GM23338 (cell line): ENCODE measurements at regions not wholly inside any gene's neighbourhood (a gene's known extent, or its start where the extent isn't known, plus 50 kb on each side); places are given as distances from the start of the nearest gene placed in this dataset.

Source experiments
- ATAC-seq: fragments of 200-7000 bp; cut with Tn5 transposase; 3 replicates; pipeline ENCODE4 v1.9.1; 2020
- DNase-seq: peaks from one replicate; pipeline ENCODE4 v3.0.0-alpha.2; 2015; ENCODE audit warnings: low spot score
- H2AFZ ChIP-seq: fragments of 200-600 bp; sonication (generic); 2 replicates; pipeline ENCODE4 v1.8.0; 2016; ENCODE audit warnings: antibody characterized with exemption, mild to moderate bottlenecking, moderate library complexity
- H3F3A ChIP-seq: fragments of 200-600 bp; sonication (generic); replicated peaks from 2 replicates; pipeline ENCODE4 v1.8.0; 2017; ENCODE audit warnings: antibody characterized with exemption, mixed run types, low read depth
- H3K27ac ChIP-seq: fragments of 200-600 bp; sonication (generic); 2 replicates; pipeline ENCODE4 v1.6.1; 2016; ENCODE audit warnings: low read depth
- H3K27me3 ChIP-seq: fragments of 200-600 bp; sonication (generic); 2 replicates; pipeline ENCODE4 v1.8.0; 2016; ENCODE audit warnings: mild to moderate bottlenecking, mixed run types, moderate library complexity; ENCODE audit not compliant: insufficient read depth
- H3K36me3 ChIP-seq: fragments of 200-600 bp; sonication (generic); 2 replicates; pipeline ENCODE4 v1.8.0; 2016; ENCODE audit warnings: mild to moderate bottlenecking; ENCODE audit not compliant: insufficient read depth
- H3K4me1 ChIP-seq: fragments of 200-600 bp; sonication (generic); 2 replicates; pipeline ENCODE4 v1.8.0; 2016; ENCODE audit warnings: mild to moderate bottlenecking, moderate library complexity; ENCODE audit not compliant: insufficient read depth
- H3K4me2 ChIP-seq: fragments of 200-600 bp; sonication (generic); 2 replicates; pipeline ENCODE4 v1.7.1; 2017; ENCODE audit warnings: mixed run types
- H3K4me3 ChIP-seq: fragments of 200-600 bp; sonication (generic); 2 replicates; pipeline ENCODE4 v1.6.1; 2016; ENCODE audit warnings: mixed run types
- H3K79me2 ChIP-seq: fragments of 200-600 bp; sonication (generic); replicated peaks from 2 replicates; pipeline ENCODE4 v1.8.0; 2017; ENCODE audit warnings: mild to moderate bottlenecking; ENCODE audit not compliant: insufficient read depth
- H3K9me2 ChIP-seq: fragments of 200-600 bp; sonication (generic); 2 replicates; pipeline ENCODE4 v1.8.0; 2017; ENCODE audit not compliant: insufficient read depth
- H4K20me1 ChIP-seq: fragments of 200-600 bp; sonication (generic); replicated peaks from 2 replicates; pipeline ENCODE4 v1.8.0; 2017; ENCODE audit warnings: mild to moderate bottlenecking; ENCODE audit not compliant: insufficient read depth
- H3K27ac Mint-ChIP-seq: 2 replicates; pipeline ENCODE4 v1.8.0; 2020; ENCODE audit warnings: inconsistent platforms, mild to moderate bottlenecking, moderate library complexity, mixed read lengths
- H3K27me3 Mint-ChIP-seq: 3 replicates; pipeline ENCODE4 v1.8.0; 2022; ENCODE audit warnings: low read depth, mild to moderate bottlenecking, moderate library complexity, mixed read lengths, inconsistent platforms; ENCODE audit not compliant: insufficient read depth, poor library complexity
- H3K36me3 Mint-ChIP-seq: 3 replicates; pipeline ENCODE4 v1.8.0; 2021; ENCODE audit warnings: low read depth, mild to moderate bottlenecking, inconsistent platforms, moderate library complexity, mixed read lengths
- H3K4me1 Mint-ChIP-seq: 3 replicates; pipeline ENCODE4 v1.8.0; 2020; ENCODE audit warnings: mild to moderate bottlenecking, inconsistent platforms, mixed read lengths
- H3K4me3 Mint-ChIP-seq: 3 replicates; pipeline ENCODE4 v1.8.0; 2021; ENCODE audit warnings: moderate library complexity, mild to moderate bottlenecking, inconsistent platforms, mixed read lengths
- H3K9me3 Mint-ChIP-seq: 3 replicates; pipeline ENCODE4 v1.8.0; 2020; ENCODE audit warnings: moderate library complexity, mild to moderate bottlenecking, inconsistent platforms, mixed read lengths
- CREB1 ChIP-seq: fragments of 250-450 bp; sonication (Bioruptor Pico); IDR thresholded peaks from 2 replicates; pipeline ENCODE4 v1.5.0; 2020; ENCODE audit warnings: low read depth, mild to moderate bottlenecking, moderate library complexity
- CTCF ChIP-seq, 2 experiments: fragments of 200-600 bp in 1 of 2; sonication (generic) in 1 of 2; conservative IDR thresholded peaks; 2 replicates each; pipeline versions ENCODE4 v1.5.1 to v1.6.1; 2016 to 2017; ENCODE audit warnings: antibody characterized with exemption in 2 of 2, low read depth in 2 of 2, mild to moderate bottlenecking in 2 of 2, moderate library complexity in 1 of 2
- ETS1 ChIP-seq: IDR thresholded peaks from 2 replicates; pipeline ENCODE4 v1.6.1; 2016; ENCODE audit warnings: antibody characterized with exemption
- EZH2 ChIP-seq: fragments of 200-600 bp; sonication (generic); IDR thresholded peaks from one replicate; pipeline ENCODE4 v1.8.0; 2017; ENCODE audit warnings: antibody characterized with exemption, mild to moderate bottlenecking, low read depth; ENCODE audit not compliant: unreplicated experiment
- EZH2phosphoT487 ChIP-seq: fragments of 200-600 bp; sonication (generic); IDR thresholded peaks from one replicate; pipeline ENCODE4 v1.8.1; 2018; ENCODE audit warnings: antibody characterized with exemption; ENCODE audit not compliant: unreplicated experiment
- JUNB ChIP-seq: IDR thresholded peaks from one replicate; pipeline ENCODE4 v1.6.1; 2016; ENCODE audit warnings: antibody characterized with exemption; ENCODE audit not compliant: unreplicated experiment
- NANOG ChIP-seq: IDR thresholded peaks from 2 replicates; pipeline ENCODE4 v1.6.1; 2016; ENCODE audit warnings: antibody characterized with exemption, borderline replicate concordance
- POLR2AphosphoS5 ChIP-seq: IDR thresholded peaks from 2 replicates; pipeline ENCODE4 v1.6.1; 2016; ENCODE audit warnings: antibody characterized with exemption, low read depth
- REST ChIP-seq: IDR thresholded peaks from one replicate; pipeline ENCODE4 v1.6.1; 2018; ENCODE audit warnings: antibody characterized with exemption; ENCODE audit not compliant: unreplicated experiment
- STAT1 ChIP-seq: IDR thresholded peaks from one replicate; pipeline ENCODE4 v1.6.1; 2016; ENCODE audit warnings: antibody characterized with exemption; ENCODE audit not compliant: unreplicated experiment
- ZNF114 ChIP-seq: fragments of 250-450 bp; sonication (Bioruptor Pico); IDR thresholded peaks from 2 replicates; pipeline ENCODE4 v1.5.0; 2020; ENCODE audit warnings: mild to moderate bottlenecking, moderate library complexity
- ZNF331 ChIP-seq: fragments of 250-450 bp; sonication (Bioruptor Pico); IDR thresholded peaks from 2 replicates; pipeline ENCODE4 v1.5.0; 2020; ENCODE audit warnings: low read depth, mild to moderate bottlenecking, moderate library complexity
- ZNF462 ChIP-seq: fragments of 250-450 bp; sonication (Bioruptor Pico); IDR thresholded peaks from 2 replicates; pipeline ENCODE4 v1.5.0; 2020; ENCODE audit warnings: mild to moderate bottlenecking, moderate library complexity

GRCh38 chr10:52956461-52956860, 183.9 kb upstream of the MBL2 start:
- H3K27me3 Mint-ChIP-seq, result peaks cover 15% of the 10 kb centered on the region
- Histone ChIP-seq H3K27me3 (no peaks in the 10 kb centered on the region), H3K4me2 (no peak overlapping the region), H3K36me3 (no peaks in the 10 kb centered on the region), H3K4me3 (no peak overlapping the region), H2AFZ (peak overlapping the region; percentile 75; the same call in 1 of the 2 replicates), H4K20me1 (no peaks in the 10 kb centered on the region), H3K27ac (no peak overlapping the region), H3K79me2 (no peaks in the 10 kb centered on the region), H3K9me2 (peaks cover 14% of the 10 kb centered on the region; the same call in 1 of the 2 replicates), H3F3A (no peaks in the 10 kb centered on the region), H3K4me1 (peaks cover 12% of the 10 kb centered on the region; the same call in 1 of the 2 replicates)
- H3K4me3 Mint-ChIP-seq, result no peak overlapping the region
- peaks cover 25% of the 10 kb centered on the region for H3K36me3 Mint-ChIP-seq
- H3K9me3 Mint-ChIP-seq, result peaks cover 15% of the 10 kb centered on the region
- ATAC-seq, result no peak
- DNase-seq, result no peak
- peak overlapping the region; percentile 44; the same call in 1 of the 2 replicates for H3K27ac Mint-ChIP-seq
- H3K4me1 Mint-ChIP-seq, result peaks cover 19% of the 10 kb centered on the region
- TF ChIP-seq CTCF (conservative IDR thresholded peaks at IDR 0.05; ENCODE audit: low read depth in 2 of 2) (no peak), NANOG (no peak), ZNF114 (CRISPR knock-in tag) (no peak), JUNB (no peak), EZH2 (no peak), POLR2AphosphoS5 (no peak), ZNF331 (CRISPR knock-in tag) (no peak), EZH2phosphoT487 (no peak), STAT1 (no peak), ZNF462 (no peak), ETS1 (no peak), CREB1 (CRISPR knock-in tag) (no peak), REST (no peak)
